GM23338 (cell line): ENCODE measurements at regions not wholly inside any gene's neighbourhood (a gene's known extent, or its start where the extent isn't known, plus 50 kb on each side); places are given as distances from the start of the nearest gene placed in this dataset.

Source experiments
- ATAC-seq: fragments of 200-7000 bp; cut with Tn5 transposase; 3 replicates; pipeline ENCODE4 v1.9.1; 2020
- DNase-seq: peaks from one replicate; pipeline ENCODE4 v3.0.0-alpha.2; 2015; ENCODE audit warnings: low spot score
- H2AFZ ChIP-seq: fragments of 200-600 bp; sonication (generic); 2 replicates; pipeline ENCODE4 v1.8.0; 2016; ENCODE audit warnings: antibody characterized with exemption, mild to moderate bottlenecking, moderate library complexity
- H3F3A ChIP-seq: fragments of 200-600 bp; sonication (generic); replicated peaks from 2 replicates; pipeline ENCODE4 v1.8.0; 2017; ENCODE audit warnings: antibody characterized with exemption, mixed run types, low read depth
- H3K27ac ChIP-seq: fragments of 200-600 bp; sonication (generic); 2 replicates; pipeline ENCODE4 v1.6.1; 2016; ENCODE audit warnings: low read depth
- H3K27me3 ChIP-seq: fragments of 200-600 bp; sonication (generic); 2 replicates; pipeline ENCODE4 v1.8.0; 2016; ENCODE audit warnings: mild to moderate bottlenecking, mixed run types, moderate library complexity; ENCODE audit not compliant: insufficient read depth
- H3K36me3 ChIP-seq: fragments of 200-600 bp; sonication (generic); 2 replicates; pipeline ENCODE4 v1.8.0; 2016; ENCODE audit warnings: mild to moderate bottlenecking; ENCODE audit not compliant: insufficient read depth
- H3K4me1 ChIP-seq: fragments of 200-600 bp; sonication (generic); 2 replicates; pipeline ENCODE4 v1.8.0; 2016; ENCODE audit warnings: mild to moderate bottlenecking, moderate library complexity; ENCODE audit not compliant: insufficient read depth
- H3K4me2 ChIP-seq: fragments of 200-600 bp; sonication (generic); 2 replicates; pipeline ENCODE4 v1.7.1; 2017; ENCODE audit warnings: mixed run types
- H3K4me3 ChIP-seq: fragments of 200-600 bp; sonication (generic); 2 replicates; pipeline ENCODE4 v1.6.1; 2016; ENCODE audit warnings: mixed run types
- H3K79me2 ChIP-seq: fragments of 200-600 bp; sonication (generic); replicated peaks from 2 replicates; pipeline ENCODE4 v1.8.0; 2017; ENCODE audit warnings: mild to moderate bottlenecking; ENCODE audit not compliant: insufficient read depth
- H3K9me2 ChIP-seq: fragments of 200-600 bp; sonication (generic); 2 replicates; pipeline ENCODE4 v1.8.0; 2017; ENCODE audit not compliant: insufficient read depth
- H4K20me1 ChIP-seq: fragments of 200-600 bp; sonication (generic); replicated peaks from 2 replicates; pipeline ENCODE4 v1.8.0; 2017; ENCODE audit warnings: mild to moderate bottlenecking; ENCODE audit not compliant: insufficient read depth
- H3K27ac Mint-ChIP-seq: 2 replicates; pipeline ENCODE4 v1.8.0; 2020; ENCODE audit warnings: inconsistent platforms, mild to moderate bottlenecking, moderate library complexity, mixed read lengths
- H3K27me3 Mint-ChIP-seq: 3 replicates; pipeline ENCODE4 v1.8.0; 2022; ENCODE audit warnings: low read depth, mild to moderate bottlenecking, moderate library complexity, mixed read lengths, inconsistent platforms; ENCODE audit not compliant: insufficient read depth, poor library complexity
- H3K36me3 Mint-ChIP-seq: 3 replicates; pipeline ENCODE4 v1.8.0; 2021; ENCODE audit warnings: low read depth, mild to moderate bottlenecking, inconsistent platforms, moderate library complexity, mixed read lengths
- H3K4me1 Mint-ChIP-seq: 3 replicates; pipeline ENCODE4 v1.8.0; 2020; ENCODE audit warnings: mild to moderate bottlenecking, inconsistent platforms, mixed read lengths
- H3K4me3 Mint-ChIP-seq: 3 replicates; pipeline ENCODE4 v1.8.0; 2021; ENCODE audit warnings: moderate library complexity, mild to moderate bottlenecking, inconsistent platforms, mixed read lengths
- H3K9me3 Mint-ChIP-seq: 3 replicates; pipeline ENCODE4 v1.8.0; 2020; ENCODE audit warnings: moderate library complexity, mild to moderate bottlenecking, inconsistent platforms, mixed read lengths
- CREB1 ChIP-seq: fragments of 250-450 bp; sonication (Bioruptor Pico); IDR thresholded peaks from 2 replicates; pipeline ENCODE4 v1.5.0; 2020; ENCODE audit warnings: low read depth, mild to moderate bottlenecking, moderate library complexity
- EZH2 ChIP-seq: fragments of 200-600 bp; sonication (generic); IDR thresholded peaks from one replicate; pipeline ENCODE4 v1.8.0; 2017; ENCODE audit warnings: antibody characterized with exemption, mild to moderate bottlenecking, low read depth; ENCODE audit not compliant: unreplicated experiment
- EZH2phosphoT487 ChIP-seq: fragments of 200-600 bp; sonication (generic); IDR thresholded peaks from one replicate; pipeline ENCODE4 v1.8.1; 2018; ENCODE audit warnings: antibody characterized with exemption; ENCODE audit not compliant: unreplicated experiment
- JUNB ChIP-seq: IDR thresholded peaks from one replicate; pipeline ENCODE4 v1.6.1; 2016; ENCODE audit warnings: antibody characterized with exemption; ENCODE audit not compliant: unreplicated experiment
- NANOG ChIP-seq: IDR thresholded peaks from 2 replicates; pipeline ENCODE4 v1.6.1; 2016; ENCODE audit warnings: antibody characterized with exemption, borderline replicate concordance
- POLR2AphosphoS5 ChIP-seq: IDR thresholded peaks from 2 replicates; pipeline ENCODE4 v1.6.1; 2016; ENCODE audit warnings: antibody characterized with exemption, low read depth
- STAT1 ChIP-seq: IDR thresholded peaks from one replicate; pipeline ENCODE4 v1.6.1; 2016; ENCODE audit warnings: antibody characterized with exemption; ENCODE audit not compliant: unreplicated experiment
- ZNF114 ChIP-seq: fragments of 250-450 bp; sonication (Bioruptor Pico); IDR thresholded peaks from 2 replicates; pipeline ENCODE4 v1.5.0; 2020; ENCODE audit warnings: mild to moderate bottlenecking, moderate library complexity
- ZNF331 ChIP-seq: fragments of 250-450 bp; sonication (Bioruptor Pico); IDR thresholded peaks from 2 replicates; pipeline ENCODE4 v1.5.0; 2020; ENCODE audit warnings: low read depth, mild to moderate bottlenecking, moderate library complexity
- TF ChIP-seq, protein P1 (sequence below): IDR thresholded peaks from one replicate; pipeline ENCODE4 v1.6.1; 2018; ENCODE audit warnings: antibody characterized with exemption; ENCODE audit not compliant: unreplicated experiment
- TF ChIP-seq, protein P2 (sequence below): IDR thresholded peaks from 2 replicates; pipeline ENCODE4 v1.6.1; 2016; ENCODE audit warnings: antibody characterized with exemption
- TF ChIP-seq, protein P3 (sequence below): fragments of 250-450 bp; sonication (Bioruptor Pico); IDR thresholded peaks from 2 replicates; pipeline ENCODE4 v1.5.0; 2020; ENCODE audit warnings: mild to moderate bottlenecking, moderate library complexity
- TF ChIP-seq, protein P4 (sequence below), 2 experiments: fragments of 200-600 bp in 1 of 2; sonication (generic) in 1 of 2; conservative IDR thresholded peaks; 2 replicates each; pipeline versions ENCODE4 v1.5.1 to v1.6.1; 2016 to 2017; ENCODE audit warnings: antibody characterized with exemption in 2 of 2, low read depth in 2 of 2, mild to moderate bottlenecking in 2 of 2, moderate library complexity in 1 of 2

DNA sequence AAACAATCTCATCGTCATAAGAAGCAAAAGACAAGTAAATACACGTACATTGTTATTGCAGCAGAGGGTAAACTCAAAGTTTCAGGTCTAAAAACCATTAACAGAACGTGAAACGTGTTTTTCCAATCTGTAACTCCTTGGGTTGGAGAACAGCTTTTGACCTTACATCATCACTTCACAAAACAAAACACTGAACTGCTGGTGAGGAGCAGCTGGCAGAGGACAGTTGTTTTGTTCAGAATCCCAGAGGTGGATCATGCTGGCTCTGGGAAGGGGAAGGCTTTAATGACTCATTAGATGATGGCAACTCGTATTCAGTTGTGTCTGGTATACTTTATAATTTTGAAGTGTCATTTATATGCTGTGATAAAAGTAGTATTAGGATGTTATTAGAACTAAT, 923.0 kb upstream of the CELF2 start:
- DNase-seq (no peak), ATAC-seq (no peak)
- Mint-ChIP-seq H3K4me3 (no peak overlapping the region), H3K27me3 (no peaks in the 10 kb centered on the region), H3K9me3 (peaks cover 2% of the 10 kb centered on the region; the same call in 2 of the 3 replicates), H3K4me1 (peaks cover 3% of the 10 kb centered on the region; the same call in 1 of the 3 replicates), H3K27ac (no peak overlapping the region), H3K36me3 (no peaks in the 10 kb centered on the region; the same call in 2 of the 3 replicates)
- H3K79me2 ChIP-seq, result no peaks in the 10 kb centered on the region
- no peaks in the 10 kb centered on the region for H3K27me3 ChIP-seq
- H3K4me2 ChIP-seq, result no peak overlapping the region
- TF ChIP-seq, protein P1, sequence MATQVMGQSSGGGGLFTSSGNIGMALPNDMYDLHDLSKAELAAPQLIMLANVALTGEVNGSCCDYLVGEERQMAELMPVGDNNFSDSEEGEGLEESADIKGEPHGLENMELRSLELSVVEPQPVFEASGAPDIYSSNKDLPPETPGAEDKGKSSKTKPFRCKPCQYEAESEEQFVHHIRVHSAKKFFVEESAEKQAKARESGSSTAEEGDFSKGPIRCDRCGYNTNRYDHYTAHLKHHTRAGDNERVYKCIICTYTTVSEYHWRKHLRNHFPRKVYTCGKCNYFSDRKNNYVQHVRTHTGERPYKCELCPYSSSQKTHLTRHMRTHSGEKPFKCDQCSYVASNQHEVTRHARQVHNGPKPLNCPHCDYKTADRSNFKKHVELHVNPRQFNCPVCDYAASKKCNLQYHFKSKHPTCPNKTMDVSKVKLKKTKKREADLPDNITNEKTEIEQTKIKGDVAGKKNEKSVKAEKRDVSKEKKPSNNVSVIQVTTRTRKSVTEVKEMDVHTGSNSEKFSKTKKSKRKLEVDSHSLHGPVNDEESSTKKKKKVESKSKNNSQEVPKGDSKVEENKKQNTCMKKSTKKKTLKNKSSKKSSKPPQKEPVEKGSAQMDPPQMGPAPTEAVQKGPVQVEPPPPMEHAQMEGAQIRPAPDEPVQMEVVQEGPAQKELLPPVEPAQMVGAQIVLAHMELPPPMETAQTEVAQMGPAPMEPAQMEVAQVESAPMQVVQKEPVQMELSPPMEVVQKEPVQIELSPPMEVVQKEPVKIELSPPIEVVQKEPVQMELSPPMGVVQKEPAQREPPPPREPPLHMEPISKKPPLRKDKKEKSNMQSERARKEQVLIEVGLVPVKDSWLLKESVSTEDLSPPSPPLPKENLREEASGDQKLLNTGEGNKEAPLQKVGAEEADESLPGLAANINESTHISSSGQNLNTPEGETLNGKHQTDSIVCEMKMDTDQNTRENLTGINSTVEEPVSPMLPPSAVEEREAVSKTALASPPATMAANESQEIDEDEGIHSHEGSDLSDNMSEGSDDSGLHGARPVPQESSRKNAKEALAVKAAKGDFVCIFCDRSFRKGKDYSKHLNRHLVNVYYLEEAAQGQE, result no peak
- TF ChIP-seq POLR2AphosphoS5, result no peak
- TF ChIP-seq, protein P2, sequence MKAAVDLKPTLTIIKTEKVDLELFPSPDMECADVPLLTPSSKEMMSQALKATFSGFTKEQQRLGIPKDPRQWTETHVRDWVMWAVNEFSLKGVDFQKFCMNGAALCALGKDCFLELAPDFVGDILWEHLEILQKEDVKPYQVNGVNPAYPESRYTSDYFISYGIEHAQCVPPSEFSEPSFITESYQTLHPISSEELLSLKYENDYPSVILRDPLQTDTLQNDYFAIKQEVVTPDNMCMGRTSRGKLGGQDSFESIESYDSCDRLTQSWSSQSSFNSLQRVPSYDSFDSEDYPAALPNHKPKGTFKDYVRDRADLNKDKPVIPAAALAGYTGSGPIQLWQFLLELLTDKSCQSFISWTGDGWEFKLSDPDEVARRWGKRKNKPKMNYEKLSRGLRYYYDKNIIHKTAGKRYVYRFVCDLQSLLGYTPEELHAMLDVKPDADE, result no peak
- no peak for TF ChIP-seq ZNF114 (CRISPR knock-in tag)
- TF ChIP-seq EZH2phosphoT487, result no peak
- no peak for TF ChIP-seq STAT1
- TF ChIP-seq, protein P3, sequence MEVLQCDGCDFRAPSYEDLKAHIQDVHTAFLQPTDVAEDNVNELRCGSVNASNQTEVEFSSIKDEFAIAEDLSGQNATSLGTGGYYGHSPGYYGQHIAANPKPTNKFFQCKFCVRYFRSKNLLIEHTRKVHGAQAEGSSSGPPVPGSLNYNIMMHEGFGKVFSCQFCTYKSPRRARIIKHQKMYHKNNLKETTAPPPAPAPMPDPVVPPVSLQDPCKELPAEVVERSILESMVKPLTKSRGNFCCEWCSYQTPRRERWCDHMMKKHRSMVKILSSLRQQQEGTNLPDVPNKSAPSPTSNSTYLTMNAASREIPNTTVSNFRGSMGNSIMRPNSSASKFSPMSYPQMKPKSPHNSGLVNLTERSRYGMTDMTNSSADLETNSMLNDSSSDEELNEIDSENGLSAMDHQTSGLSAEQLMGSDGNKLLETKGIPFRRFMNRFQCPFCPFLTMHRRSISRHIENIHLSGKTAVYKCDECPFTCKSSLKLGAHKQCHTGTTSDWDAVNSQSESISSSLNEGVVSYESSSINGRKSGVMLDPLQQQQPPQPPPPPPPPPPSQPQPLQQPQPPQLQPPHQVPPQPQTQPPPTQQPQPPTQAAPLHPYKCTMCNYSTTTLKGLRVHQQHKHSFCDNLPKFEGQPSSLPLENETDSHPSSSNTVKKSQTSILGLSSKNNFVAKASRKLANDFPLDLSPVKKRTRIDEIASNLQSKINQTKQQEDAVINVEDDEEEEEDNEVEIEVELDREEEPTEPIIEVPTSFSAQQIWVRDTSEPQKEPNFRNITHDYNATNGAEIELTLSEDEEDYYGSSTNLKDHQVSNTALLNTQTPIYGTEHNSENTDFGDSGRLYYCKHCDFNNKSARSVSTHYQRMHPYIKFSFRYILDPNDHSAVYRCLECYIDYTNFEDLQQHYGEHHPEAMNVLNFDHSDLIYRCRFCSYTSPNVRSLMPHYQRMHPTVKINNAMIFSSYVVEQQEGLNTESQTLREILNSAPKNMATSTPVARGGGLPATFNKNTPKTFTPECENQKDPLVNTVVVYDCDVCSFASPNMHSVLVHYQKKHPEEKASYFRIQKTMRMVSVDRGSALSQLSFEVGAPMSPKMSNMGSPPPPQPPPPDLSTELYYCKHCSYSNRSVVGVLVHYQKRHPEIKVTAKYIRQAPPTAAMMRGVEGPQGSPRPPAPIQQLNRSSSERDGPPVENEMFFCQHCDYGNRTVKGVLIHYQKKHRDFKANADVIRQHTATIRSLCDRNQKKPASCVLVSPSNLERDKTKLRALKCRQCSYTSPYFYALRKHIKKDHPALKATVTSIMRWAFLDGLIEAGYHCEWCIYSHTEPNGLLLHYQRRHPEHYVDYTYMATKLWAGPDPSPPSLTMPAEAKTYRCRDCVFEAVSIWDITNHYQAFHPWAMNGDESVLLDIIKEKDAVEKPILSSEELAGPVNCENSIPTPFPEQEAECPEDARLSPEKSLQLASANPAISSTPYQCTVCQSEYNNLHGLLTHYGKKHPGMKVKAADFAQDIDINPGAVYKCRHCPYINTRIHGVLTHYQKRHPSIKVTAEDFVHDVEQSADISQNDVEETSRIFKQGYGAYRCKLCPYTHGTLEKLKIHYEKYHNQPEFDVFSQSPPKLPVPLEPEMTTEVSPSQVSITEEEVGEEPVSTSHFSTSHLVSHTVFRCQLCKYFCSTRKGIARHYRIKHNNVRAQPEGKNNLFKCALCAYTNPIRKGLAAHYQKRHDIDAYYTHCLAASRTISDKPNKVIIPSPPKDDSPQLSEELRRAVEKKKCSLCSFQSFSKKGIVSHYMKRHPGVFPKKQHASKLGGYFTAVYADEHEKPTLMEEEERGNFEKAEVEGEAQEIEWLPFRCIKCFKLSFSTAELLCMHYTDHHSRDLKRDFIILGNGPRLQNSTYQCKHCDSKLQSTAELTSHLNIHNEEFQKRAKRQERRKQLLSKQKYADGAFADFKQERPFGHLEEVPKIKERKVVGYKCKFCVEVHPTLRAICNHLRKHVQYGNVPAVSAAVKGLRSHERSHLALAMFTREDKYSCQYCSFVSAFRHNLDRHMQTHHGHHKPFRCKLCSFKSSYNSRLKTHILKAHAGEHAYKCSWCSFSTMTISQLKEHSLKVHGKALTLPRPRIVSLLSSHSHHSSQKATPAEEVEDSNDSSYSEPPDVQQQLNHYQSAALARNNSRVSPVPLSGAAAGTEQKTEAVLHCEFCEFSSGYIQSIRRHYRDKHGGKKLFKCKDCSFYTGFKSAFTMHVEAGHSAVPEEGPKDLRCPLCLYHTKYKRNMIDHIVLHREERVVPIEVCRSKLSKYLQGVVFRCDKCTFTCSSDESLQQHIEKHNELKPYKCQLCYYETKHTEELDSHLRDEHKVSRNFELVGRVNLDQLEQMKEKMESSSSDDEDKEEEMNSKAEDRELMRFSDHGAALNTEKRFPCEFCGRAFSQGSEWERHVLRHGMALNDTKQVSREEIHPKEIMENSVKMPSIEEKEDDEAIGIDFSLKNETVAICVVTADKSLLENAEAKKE (CRISPR knock-in tag), result no peak
- no peak for TF ChIP-seq EZH2
- TF ChIP-seq CREB1 (CRISPR knock-in tag), result no peak
- TF ChIP-seq, protein P4, sequence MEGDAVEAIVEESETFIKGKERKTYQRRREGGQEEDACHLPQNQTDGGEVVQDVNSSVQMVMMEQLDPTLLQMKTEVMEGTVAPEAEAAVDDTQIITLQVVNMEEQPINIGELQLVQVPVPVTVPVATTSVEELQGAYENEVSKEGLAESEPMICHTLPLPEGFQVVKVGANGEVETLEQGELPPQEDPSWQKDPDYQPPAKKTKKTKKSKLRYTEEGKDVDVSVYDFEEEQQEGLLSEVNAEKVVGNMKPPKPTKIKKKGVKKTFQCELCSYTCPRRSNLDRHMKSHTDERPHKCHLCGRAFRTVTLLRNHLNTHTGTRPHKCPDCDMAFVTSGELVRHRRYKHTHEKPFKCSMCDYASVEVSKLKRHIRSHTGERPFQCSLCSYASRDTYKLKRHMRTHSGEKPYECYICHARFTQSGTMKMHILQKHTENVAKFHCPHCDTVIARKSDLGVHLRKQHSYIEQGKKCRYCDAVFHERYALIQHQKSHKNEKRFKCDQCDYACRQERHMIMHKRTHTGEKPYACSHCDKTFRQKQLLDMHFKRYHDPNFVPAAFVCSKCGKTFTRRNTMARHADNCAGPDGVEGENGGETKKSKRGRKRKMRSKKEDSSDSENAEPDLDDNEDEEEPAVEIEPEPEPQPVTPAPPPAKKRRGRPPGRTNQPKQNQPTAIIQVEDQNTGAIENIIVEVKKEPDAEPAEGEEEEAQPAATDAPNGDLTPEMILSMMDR (conservative IDR thresholded peaks at IDR 0.05; ENCODE audit: low read depth in 2 of 2), result no peak
- TF ChIP-seq NANOG, result no peak
- no peak for TF ChIP-seq JUNB
- TF ChIP-seq ZNF331 (CRISPR knock-in tag), result no peak
- no peaks in the 10 kb centered on the region for H4K20me1 ChIP-seq
- H3K4me1 ChIP-seq, result no peaks in the 10 kb centered on the region
- no peak overlapping the region for H3K27ac ChIP-seq
- no peak overlapping the region for H3K4me3 ChIP-seq
- no peaks in the 10 kb centered on the region for H3K36me3 ChIP-seq
- H2AFZ ChIP-seq, result no peak overlapping the region
- H3F3A ChIP-seq, result no peaks in the 10 kb centered on the region
- H3K9me2 ChIP-seq, result no peaks in the 10 kb centered on the region; the same call in 1 of the 2 replicates
